ENCODE measurements at regions not wholly inside any gene's neighbourhood (a gene's known extent, or its start where the extent isn't known, plus 50 kb on each side); places are given as distances from the start of the nearest gene placed in this dataset.

DNA sequence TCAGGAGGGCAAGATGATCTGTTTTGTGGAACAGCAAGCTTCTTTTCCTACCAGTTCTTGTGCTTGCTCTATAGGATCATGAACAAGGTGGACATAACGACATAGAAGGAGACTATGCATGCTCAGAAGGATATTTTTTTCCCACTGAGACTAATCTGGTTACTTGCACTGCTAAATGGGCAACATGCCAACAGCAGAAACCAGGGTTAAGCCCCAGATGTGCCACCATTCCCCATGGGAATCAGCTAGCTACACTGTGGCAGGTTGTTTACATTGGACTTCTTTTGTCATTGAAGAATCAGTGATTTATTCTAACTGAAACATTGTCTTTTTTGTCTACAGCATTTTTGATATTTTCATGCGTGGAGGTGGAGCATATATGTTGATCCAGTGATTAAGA lies 165.6 kb downstream of the C4orf33 start:
- H4K20me1 ChIP-seq (ENCODE audit: control insufficient read depth, extremely low read depth, insufficient read depth, low read length): no peaks in the 10 kb centered on the region
- TF ChIP-seq EZH2 (IDR thresholded peaks at IDR 0.05; ENCODE audit: low read length, missing control alignments): no peak
- TF ChIP-seq, protein P1, sequence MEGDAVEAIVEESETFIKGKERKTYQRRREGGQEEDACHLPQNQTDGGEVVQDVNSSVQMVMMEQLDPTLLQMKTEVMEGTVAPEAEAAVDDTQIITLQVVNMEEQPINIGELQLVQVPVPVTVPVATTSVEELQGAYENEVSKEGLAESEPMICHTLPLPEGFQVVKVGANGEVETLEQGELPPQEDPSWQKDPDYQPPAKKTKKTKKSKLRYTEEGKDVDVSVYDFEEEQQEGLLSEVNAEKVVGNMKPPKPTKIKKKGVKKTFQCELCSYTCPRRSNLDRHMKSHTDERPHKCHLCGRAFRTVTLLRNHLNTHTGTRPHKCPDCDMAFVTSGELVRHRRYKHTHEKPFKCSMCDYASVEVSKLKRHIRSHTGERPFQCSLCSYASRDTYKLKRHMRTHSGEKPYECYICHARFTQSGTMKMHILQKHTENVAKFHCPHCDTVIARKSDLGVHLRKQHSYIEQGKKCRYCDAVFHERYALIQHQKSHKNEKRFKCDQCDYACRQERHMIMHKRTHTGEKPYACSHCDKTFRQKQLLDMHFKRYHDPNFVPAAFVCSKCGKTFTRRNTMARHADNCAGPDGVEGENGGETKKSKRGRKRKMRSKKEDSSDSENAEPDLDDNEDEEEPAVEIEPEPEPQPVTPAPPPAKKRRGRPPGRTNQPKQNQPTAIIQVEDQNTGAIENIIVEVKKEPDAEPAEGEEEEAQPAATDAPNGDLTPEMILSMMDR (conservative IDR thresholded peaks at IDR 0.05 in 1 of 2, IDR thresholded peaks at IDR 0.05 in 1 of 2; ENCODE audit: low read depth in 1 of 2, low read length in 2 of 2): no peak

DNA sequence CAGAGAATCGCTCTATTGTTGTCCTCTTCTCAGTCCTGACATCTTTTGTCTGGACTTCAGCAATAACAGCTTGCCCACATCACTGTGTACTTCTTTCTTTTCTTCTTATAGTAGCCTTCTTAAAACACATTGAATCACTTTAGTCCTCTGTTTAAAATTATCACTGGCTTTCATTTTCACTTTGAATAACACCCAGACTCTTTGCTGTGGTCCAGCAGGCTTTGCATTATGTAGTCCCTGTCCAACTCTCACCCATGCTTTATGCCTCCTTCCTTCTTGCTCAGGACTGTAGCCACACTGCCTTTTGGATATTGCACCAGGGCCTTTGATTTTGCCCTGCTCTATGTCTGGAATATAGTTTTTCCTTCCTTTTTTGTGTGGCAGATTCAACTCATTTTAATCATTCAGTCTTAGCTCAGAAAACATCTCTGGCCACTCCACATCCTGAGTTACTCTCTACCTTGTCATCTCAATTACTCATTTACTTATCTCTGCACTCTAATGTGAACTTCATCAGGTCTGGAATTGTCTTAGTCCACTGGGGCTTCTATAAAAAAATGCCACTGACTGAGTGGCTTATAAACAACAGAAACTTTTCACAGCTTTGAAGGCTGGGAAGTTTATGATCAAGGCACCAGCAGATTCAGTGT lies 168.2 kb downstream of the C4orf33 start:
- no peaks in the 10 kb centered on the region for H3K36me3 ChIP-seq (ENCODE audit: control insufficient read depth, insufficient read depth, low read length)
- H3K27ac ChIP-seq (ENCODE audit: insufficient read depth, low read length): no peak overlapping the region
- no peaks in the 10 kb centered on the region for H3K4me1 ChIP-seq (ENCODE audit: control insufficient read depth, extremely low read depth, insufficient read depth, low read length)
- H4K20me1 ChIP-seq (ENCODE audit: control insufficient read depth, extremely low read depth, insufficient read depth, low read length): no peaks in the 10 kb centered on the region
- H2AFZ ChIP-seq (ENCODE audit: low read length): no peak overlapping the region
- H3K4me3 ChIP-seq (replicated peaks in 1 of 4; ENCODE audit: control extremely low read depth in 1 of 4, insufficient read depth in 1 of 4, low read depth in 3 of 4, low read length in 4 of 4): no peak overlapping the region
- H3K27me3 ChIP-seq (ENCODE audit: control insufficient read depth, insufficient read depth, low read length): no peaks in the 10 kb centered on the region
- no peaks in the 10 kb centered on the region for H3K79me2 ChIP-seq (ENCODE audit: control insufficient read depth, insufficient read depth, low read length)
- H3K9me3 ChIP-seq (ENCODE audit: control insufficient read depth, insufficient read depth, low read depth, low read length): no peaks in the 10 kb centered on the region
- no peak for DNase-seq (ENCODE audit: low read depth in 2 of 2)
- no peak overlapping the region for H3K9ac ChIP-seq (ENCODE audit: insufficient read depth, low read length)
- TF ChIP-seq, protein P1 (conservative IDR thresholded peaks at IDR 0.05 in 1 of 2, IDR thresholded peaks at IDR 0.05 in 1 of 2; ENCODE audit: low read depth in 1 of 2, low read length in 2 of 2): no peak
- H3K4me2 ChIP-seq (ENCODE audit: extremely low read depth, insufficient read depth, low read length): no peak overlapping the region

More for the DNA sequence above, 165.6 kb downstream of the C4orf33 start:
- no peaks in the 10 kb centered on the region for H3K36me3 ChIP-seq (ENCODE audit: control insufficient read depth, insufficient read depth, low read length)
- no peaks in the 10 kb centered on the region for H3K79me2 ChIP-seq (ENCODE audit: control insufficient read depth, insufficient read depth, low read length)
- no peak overlapping the region for H3K9ac ChIP-seq (ENCODE audit: insufficient read depth, low read length)
- no peaks in the 10 kb centered on the region for H3K9me3 ChIP-seq (ENCODE audit: control insufficient read depth, insufficient read depth, low read depth, low read length)
- no peak overlapping the region for H3K4me3 ChIP-seq (replicated peaks in 1 of 4; ENCODE audit: control extremely low read depth in 1 of 4, insufficient read depth in 1 of 4, low read depth in 3 of 4, low read length in 4 of 4)
- H3K4me2 ChIP-seq (ENCODE audit: extremely low read depth, insufficient read depth, low read length): no peak overlapping the region
- H3K27ac ChIP-seq (ENCODE audit: insufficient read depth, low read length): no peak overlapping the region
- H3K4me1 ChIP-seq (ENCODE audit: control insufficient read depth, extremely low read depth, insufficient read depth, low read length): no peaks in the 10 kb centered on the region
- DNase-seq (ENCODE audit: low read depth in 2 of 2): no peak
- no peak overlapping the region for H2AFZ ChIP-seq (ENCODE audit: low read length)
- H3K27me3 ChIP-seq (ENCODE audit: control insufficient read depth, insufficient read depth, low read length): no peaks in the 10 kb centered on the region

GRCh38 chr4:129278868-129279267 lies 182.9 kb downstream of the C4orf33 start:
- Histone ChIP-seq H3K79me2 (ENCODE audit: control insufficient read depth, insufficient read depth, low read length) (no peaks in the 10 kb centered on the region), H3K4me3 (replicated peaks in 1 of 4; ENCODE audit: control extremely low read depth in 1 of 4, insufficient read depth in 1 of 4, low read depth in 3 of 4, low read length in 4 of 4) (no peak overlapping the region), H3K9me3 (ENCODE audit: control insufficient read depth, insufficient read depth, low read depth, low read length) (no peaks in the 10 kb centered on the region), H3K9ac (ENCODE audit: insufficient read depth, low read length) (no peak overlapping the region), H2AFZ (ENCODE audit: low read length) (no peak overlapping the region), H3K27me3 (ENCODE audit: control insufficient read depth, insufficient read depth, low read length) (no peaks in the 10 kb centered on the region), H3K4me1 (ENCODE audit: control insufficient read depth, extremely low read depth, insufficient read depth, low read length) (no peaks in the 10 kb centered on the region), H3K36me3 (ENCODE audit: control insufficient read depth, insufficient read depth, low read length) (no peaks in the 10 kb centered on the region), H4K20me1 (ENCODE audit: control insufficient read depth, extremely low read depth, insufficient read depth, low read length) (no peaks in the 10 kb centered on the region), H3K27ac (ENCODE audit: insufficient read depth, low read length) (no peak overlapping the region), H3K4me2 (ENCODE audit: extremely low read depth, insufficient read depth, low read length) (no peak overlapping the region)
- DNase-seq (ENCODE audit: low read depth in 2 of 2): no peak
- TF ChIP-seq, protein P1 (conservative IDR thresholded peaks at IDR 0.05 in 1 of 2, IDR thresholded peaks at IDR 0.05 in 1 of 2; ENCODE audit: low read depth in 1 of 2, low read length in 2 of 2): no peak
- TF ChIP-seq EZH2 (IDR thresholded peaks at IDR 0.05; ENCODE audit: low read length, missing control alignments): no peak

Measured in fibroblast of lung (primary cell).